HG02798 (cell line): ENCODE measurements at regions not wholly inside any gene's neighbourhood (a gene's known extent, or its start where the extent isn't known, plus 50 kb on each side); places are given as distances from the start of the nearest gene placed in this dataset.
"Not testable (repeated sequence)": the region's sequence is repeated elsewhere in the genome, so short reads cannot be mapped to it uniquely, and the experiment has no call there.

ENCODE experiments used
- ATAC-seq: cut with Tn5 transposase; IDR thresholded peaks from one replicate; pipeline ENCODE4 v1.9.1; 2021; ENCODE audit warnings: mild to moderate bottlenecking; ENCODE audit not compliant: unreplicated experiment, poor library complexity

DNA sequence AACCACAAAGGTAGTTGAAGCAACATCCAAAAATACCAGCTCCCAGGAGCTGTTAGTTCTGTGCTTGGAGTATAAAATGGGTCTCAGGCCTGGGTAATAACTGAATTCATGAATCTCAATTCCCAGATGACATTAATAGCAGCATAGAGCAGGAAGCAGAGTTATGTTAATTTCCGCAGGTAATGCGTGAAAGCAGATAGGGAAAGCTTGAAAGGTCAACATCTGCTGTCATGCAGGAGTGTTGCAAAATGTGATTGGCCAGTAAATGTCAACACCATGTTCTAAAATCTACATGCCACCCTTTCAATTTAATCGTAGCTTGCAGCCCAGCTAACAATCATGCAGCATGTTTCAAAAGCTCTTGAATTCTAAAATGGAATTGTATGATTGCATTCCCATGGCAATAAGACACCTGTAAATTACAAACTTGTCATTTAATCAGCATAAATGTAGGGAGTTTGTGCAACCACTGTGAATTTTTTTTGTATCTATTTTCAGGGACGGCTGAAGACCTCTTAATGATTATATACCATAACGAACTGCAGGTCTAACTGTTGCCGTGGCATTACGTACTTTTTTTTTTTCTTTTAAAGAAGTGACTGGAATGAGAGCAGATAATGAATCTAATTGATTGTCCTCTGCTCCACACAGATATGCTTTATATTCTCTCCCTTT, 635.8 kb upstream of the FOXG1 start:
- ATAC-seq, result no peak

DNA sequence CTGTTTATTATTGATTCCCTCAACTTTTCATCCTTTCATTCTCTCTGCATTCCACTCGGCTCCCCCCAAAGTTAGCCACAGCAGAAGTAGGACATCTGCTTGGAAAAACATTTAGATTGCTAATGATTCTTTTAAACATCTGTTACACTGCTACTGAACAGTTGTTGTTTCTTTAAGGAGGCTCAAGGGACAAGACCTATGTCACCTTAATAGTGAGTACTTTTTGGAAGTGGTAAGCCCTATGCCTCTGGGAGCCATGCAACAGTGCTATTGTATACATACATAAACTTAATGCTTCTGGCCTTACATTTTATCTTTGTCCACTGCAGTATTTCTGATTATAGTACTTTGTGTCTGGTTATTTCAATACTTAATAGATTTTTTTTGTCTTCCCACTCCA, 628.2 kb upstream of the FOXG1 start:
- ATAC-seq, result no peak

DNA sequence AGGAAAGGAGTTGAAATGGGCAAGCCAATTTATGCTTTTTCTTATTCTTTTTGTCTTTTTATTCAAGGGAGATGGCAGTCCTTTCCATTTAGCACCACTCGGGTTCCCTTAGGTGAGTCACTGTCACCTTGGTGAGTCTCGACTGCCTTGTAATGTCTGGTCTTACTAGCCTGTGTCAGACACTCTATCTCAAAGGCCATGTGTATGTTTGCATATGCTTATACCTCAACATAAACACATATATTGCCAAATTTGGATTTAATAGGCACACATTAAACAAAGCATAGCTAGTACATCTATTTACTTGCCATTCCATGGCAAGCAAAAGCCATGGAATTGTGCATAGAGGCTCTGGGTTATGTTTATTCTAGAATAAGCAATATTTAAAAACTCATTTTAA, 624.9 kb upstream of the FOXG1 start:
- no peak for ATAC-seq

DNA sequence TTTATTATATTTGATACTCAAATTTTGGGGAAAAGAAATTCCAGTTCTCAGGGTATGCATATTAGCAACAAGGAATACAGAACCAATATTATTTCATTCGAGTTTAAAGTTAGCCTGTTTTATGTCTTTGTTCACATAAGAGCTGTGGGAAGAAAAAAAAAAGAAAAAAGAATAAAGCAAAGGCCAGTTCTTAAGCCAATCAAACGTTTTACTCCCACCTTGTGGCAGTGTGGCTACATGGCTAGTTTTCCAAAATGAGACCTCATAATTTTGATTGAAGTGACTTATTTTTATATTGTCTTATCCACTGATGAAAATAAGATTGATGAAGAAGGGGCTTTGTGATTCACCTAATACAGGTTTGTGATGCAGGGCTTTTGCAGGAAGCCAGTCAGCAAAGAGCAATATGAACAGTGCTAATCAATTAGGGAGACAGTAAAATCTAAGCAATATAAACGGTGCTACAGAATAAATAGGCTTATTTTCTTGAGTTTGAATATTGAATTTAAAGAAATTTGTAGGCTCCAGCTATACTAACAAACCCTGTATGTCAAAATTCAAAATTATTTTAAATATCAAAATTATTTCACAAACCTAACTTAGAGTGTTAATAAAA, 624.1 kb upstream of the FOXG1 start:
- no peak for ATAC-seq

DNA sequence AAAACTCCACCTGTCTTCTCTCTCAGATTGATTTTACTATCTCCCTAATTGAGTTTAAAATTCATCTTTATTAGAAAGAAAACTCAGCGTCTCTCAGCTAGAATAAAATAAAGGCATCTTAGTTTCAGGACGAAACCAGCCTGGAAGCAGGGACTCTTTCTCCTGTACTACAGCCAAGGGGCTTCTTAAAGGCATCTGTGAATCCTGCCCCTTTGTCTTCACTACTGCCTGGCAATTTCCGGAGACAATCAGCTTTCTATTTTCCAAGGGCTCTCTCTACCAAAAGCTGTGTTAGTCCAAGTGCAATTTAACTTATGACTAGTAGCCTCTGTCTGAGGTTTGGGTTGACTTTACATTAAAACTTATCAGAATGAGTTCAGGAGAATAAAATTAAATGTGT, 623.3 kb upstream of the FOXG1 start:
- ATAC-seq, result no peak

DNA sequence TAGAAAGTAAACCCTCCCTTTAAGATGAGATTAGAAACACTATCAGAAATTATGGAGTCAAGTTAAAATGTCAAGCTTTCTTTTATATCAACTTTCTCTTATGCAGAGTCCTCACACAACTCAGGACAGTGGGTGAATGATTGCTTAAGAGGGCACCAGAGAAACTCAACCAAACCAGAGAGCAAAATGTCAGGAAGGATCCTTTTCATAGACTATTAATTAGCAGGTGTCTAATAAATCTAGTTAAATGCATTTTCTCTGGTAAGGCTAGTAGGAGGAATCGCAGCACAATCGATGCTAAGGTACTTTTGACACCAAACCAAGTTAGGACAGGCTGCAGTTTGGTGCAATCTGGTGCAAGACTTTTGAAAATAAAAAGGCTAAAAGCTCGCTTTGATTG, 614.7 kb upstream of the FOXG1 start:
- no peak for ATAC-seq

DNA sequence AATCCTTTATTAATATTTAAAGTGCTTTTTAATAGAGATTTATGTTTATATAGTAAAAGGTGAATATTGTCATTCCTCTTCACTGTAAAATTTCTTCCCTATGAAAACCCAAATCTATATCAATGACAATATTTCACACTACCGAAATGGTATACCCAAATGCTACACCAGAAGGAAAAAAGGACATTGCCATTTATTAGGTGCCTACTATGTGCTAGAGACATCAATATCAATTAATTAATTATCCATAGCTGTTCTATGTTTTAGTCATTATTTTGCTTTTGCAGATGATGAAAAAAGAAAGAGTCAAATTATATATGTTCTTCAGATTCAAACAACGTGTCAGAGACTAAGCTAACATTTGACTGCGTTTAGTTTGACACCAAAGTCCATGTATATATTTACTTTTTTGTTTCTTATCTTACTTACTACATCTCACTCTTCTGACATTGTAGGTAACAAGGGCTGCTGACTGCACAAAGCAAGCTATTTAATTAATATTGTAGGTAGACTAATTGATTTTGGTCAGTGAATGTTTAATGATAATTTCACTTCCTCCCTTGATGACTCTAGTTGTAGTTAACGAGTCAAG, 614.0 kb upstream of the FOXG1 start:
- no peak for ATAC-seq

DNA sequence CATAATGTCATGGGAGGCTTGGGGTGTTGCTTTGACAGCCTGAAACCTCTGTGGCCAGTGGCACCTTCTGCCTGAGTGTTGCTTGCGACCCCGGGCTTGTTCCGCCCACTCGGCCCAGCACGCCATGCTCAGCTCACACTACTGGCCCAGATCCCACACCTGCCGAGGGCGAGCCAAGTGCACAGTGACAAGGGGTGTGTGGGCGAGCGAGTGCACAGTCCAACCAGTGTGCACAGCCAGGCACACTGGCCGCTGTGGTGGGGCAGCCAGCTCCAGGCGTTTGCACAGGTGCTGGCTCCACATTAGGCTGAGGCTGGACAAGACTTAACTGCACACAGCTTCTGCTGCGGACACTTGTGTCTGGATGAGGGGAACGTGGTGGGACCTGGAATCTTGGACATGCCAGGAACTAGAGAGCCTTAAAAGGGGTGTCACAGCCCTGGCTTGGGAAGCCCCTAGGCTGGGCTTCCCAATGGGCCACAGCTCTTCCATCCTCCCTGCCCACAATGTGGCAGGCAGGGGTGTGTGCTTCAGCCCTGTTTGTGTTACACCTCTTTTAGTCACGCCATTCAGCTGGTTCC, 609.2 kb upstream of the FOXG1 start:
- ATAC-seq, result no peak

DNA sequence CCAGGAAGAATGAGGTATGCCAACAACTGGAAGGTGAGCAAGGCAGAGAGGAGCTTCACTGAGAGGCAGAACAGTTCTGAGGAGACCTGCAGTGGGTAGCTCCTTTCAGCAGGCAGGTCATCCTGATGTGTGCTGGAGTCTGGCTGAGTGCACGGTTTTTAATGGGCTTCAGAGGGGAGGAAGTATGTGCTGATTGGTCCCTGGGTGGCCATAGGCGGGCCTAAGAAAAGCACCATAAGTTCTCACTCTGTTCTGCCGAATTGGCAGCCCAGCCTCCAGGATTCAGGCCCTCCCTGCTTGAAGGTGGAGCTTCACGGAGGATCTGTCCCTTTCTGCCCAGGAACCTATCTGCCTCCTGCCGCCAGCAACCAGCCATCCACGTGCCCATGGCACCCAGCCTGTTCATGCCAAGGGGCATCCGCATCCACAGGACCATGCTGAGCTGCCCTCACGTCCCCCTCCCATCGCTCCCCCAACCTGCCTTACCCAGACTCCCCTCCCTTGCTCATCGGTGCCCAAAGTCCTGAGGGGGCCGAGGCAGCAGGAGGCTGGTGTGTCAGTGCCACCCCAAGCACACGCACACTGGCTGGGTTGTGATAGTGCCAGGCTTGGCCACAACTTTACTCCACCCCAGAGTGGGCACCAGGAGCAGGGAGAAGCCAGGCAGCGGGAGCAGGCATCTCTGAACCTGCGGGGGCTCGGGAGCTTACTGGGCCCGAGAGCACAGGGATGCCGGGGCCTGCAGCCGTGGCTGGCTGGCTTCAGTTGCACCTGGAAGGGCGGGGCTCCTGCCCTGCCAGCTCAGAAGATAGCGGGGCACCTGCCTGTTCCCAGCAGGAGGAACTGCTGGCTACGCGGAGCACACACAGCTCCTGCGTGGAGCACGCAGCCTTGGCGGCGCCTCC, 608.4 kb upstream of the FOXG1 start:
- no peak for ATAC-seq

DNA sequence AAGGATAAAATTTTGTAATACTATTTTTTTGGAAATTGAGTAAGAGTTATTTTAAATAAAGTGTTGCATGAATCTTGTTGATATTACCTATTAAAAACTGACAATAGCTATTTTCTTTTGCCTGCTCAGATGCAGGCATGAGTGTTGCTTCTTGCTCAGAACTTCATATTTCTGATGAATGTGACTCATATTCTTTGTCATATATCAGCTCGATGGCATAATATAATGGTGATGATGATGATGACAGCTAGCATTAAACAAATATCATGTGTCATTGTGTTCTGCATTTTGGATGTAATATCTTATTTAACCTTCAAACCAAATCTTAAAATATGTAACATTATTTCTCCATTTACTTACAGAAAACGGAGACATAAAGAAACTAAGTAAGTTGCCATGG, 605.5 kb upstream of the FOXG1 start:
- no peak for ATAC-seq

DNA sequence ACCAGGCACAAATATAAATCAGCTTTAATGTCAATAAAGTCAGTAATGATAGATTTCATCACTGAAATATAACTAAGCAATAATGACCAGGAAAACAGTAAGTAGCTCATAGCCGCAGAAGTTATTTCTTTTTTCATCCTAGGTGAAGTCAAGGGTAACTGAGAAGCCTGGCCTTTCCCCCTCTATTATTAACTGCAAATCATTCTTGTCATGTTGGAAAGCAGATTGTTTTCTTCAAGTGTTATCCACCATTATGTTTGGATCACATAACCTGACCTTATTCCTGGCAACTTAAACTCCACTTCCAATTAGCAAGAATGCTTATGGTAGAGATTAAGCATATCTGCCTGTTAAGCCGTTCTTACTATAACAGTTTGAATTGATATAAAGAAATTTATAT, 603.4 kb upstream of the FOXG1 start:
- no peak for ATAC-seq

DNA sequence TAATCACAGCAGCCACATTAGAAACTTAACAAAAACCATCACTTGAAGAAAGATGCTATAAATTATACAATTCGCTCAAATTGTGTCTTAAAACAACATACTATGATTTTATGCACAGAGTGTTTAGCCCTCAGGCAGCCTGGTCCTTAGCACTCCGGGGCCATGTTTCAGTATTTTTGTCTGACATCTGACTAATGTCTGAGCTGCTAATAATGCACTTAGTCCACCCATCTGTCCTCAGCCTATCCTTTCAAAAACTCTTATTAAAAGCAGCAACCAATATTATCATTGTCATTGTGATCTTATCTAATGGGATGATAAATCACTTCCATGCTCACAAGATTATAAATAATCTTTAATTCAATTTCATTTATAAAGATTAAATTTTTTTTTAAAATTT, 602.7 kb upstream of the FOXG1 start:
- no peak for ATAC-seq

DNA sequence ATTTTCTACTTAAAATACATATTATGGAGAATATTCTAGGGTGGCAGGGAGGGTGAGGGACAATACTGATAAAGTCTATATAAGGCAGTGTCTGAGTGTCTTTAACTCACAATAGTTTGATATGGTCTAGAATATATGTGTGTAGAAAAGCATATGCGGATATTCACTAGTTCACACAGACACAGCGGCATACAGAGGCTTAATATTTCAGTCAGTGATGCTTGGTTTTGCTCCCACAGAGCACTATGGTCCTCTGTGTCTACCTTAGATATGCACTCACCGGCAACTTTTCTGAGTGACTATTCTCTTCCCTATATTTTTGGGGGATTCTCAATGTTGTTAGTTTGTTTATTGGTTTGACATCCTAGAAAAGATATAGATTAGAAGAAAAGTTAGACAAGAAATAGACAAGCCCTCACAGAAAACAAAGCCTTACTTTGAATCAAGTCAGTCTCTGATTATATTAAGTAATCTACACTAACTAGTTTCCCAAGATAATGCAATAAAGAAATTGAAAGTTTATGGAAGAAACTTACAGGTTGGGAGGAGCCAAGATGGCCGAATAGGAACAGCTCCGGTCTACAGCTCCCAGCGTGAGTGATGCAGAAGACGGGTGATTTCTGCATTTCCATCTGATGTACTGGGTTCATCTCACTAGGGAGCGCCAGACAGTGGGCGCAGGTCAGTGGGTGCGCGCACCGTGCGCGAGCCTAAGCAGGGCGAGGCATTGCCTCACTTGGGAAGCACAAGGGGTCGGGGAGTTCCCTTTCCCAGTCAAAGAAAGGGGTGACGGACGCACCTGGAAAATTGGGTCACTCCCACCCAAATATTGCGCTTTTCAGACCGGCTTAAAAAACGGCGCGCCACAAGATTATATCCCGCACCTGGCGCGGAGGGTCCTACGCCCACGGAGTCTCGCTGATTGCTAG, 578.4 kb upstream of the FOXG1 start:
- not testable (repeated sequence) for ATAC-seq

DNA sequence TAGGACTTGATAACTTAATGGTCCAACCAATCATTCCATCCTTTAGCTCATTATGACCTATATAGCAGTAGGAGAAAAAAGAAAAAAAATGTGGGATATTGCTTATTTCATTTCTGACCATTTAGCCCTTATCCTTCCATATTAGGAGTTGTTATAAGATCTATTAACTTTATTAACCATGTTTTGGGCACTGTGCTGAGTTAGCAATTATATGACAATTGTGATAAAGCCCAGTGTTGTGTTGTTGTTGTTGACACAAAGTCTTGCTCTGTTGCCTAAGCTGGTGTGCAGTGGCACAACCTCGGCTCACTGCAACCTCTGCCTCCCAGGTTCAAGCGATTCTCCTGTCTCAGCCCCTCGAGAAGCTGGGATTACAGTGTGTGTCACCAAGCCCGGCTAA, 569.7 kb upstream of the FOXG1 start:
- ATAC-seq, result no peak

DNA sequence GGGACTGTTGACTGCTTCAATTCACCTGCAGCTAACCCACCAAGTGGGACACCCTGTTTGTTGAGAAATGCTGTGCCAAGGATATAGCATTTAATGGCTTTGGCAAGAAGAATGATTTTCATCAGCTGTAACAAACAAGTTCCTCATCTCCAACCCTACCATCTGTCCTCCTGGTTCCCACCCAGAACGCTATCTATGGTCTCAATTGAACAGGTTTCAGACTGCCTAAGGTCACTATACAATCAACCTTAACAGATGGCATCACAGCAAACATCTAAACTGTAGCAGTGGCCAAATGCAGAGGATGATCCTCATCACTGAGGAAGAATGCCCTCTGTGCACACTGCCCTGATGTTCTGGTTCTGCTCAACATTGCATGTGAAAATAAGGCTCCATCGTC, 546.2 kb upstream of the FOXG1 start:
- ATAC-seq, result no peak

DNA sequence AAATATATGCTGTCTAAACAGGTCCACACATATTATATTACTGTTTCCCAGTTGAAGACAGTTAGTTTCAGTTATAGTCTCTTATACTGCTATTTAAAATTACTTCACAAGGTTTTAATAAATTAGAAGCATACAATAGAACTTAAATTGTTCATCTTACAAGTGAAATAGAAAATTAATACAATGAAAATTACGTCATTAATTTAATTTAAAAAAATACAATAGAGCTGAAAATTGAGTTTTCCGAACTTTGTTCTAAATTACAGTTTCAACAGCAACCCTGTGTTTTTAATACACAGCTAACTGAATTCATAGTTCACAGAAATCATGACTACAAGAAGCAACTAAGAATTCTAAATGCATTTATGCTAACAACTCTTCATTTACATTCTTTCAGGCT, 525.7 kb upstream of the FOXG1 start:
- ATAC-seq, result no peak

DNA sequence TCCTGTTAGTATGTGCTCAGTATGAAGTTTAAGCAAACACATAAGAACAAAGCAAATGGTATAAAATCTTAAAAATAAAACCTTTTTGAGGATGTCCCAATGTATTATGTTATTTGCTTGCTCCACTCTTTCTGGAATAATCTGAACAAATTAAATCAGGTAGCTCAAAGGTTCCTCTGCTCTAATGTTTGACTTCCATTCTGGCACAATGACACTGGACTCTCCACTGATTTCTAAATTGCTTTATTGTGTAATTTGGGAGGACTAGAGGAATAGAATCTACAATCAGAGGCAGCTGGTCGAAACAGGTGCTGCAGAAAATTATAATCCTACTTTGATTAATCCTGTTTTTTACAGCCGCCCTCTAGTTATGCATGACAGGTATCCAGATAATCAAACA, 523.7 kb upstream of the FOXG1 start:
- ATAC-seq, result no peak

DNA sequence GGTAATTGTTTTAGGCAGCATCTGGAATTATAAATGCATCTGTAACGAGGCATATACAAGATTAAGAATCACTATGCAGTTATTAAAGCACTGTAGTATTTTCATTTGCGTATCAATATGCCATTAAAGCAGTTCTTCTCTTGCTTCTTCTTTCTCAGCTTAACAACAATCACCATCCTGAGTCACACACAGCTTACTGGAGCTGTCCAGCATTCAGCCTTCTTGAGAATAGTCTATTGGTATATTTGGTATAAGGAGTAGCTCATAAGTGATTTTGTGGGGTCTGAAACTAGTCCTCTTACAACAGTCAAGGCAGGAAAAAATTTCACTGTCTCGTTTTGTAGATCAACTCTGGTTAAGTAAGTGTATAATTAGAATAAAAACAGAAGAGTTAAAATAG, 523.0 kb upstream of the FOXG1 start:
- ATAC-seq, result no peak

DNA sequence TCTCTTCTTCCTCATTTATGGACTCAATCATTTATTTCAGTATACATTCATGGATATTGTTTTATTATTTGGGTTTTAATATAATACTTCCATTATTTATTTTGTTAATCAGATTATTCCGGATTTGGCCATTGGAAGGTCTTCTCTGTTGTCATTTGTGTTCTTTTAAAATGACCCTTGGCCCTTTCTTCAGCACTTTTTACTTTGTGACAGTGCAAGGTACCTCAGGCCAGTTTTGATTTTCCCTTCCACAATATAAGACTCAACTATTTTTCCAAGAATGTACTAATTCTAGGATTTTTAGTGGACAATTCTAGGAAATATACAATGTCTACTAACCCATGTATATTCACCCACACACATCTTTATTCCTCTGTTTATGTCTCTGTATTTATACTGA, 521.4 kb upstream of the FOXG1 start:
- ATAC-seq, result no peak

DNA sequence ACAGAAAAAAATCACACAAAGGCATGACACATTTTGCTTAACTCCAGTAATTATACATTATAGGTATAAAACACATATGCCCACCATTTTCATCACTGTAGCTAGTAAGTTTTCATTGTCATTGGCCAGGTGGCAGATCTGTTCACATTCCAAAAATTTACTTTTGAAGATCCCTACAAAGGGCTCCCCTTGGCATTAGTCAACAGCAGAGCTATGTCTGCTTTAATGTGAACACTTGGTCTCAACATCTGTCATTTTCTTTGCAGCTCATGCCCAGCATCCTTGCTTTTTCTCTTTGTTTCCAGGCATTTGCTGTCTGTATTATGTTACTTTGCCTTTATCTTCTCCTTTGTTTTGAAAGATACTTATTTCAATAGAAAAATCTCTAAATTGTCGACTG, 519.1 kb upstream of the FOXG1 start:
- ATAC-seq, result no peak
